Thyroid gland (tissue), 4 donors: ENCODE measurements at regions not wholly inside any gene's neighbourhood (a gene's known extent, or its start where the extent isn't known, plus 50 kb on each side); places are given as distances from the start of the nearest gene placed in this dataset.

Experiments
- DNase-seq, 2 donors: peaks; one replicate each; pipeline ENCODE4 v3.0.0-alpha.2; 2019
- H3K27ac ChIP-seq, 3 donors: fragments of 200-600 bp; sonication (generic); 1 replicate in 2 of 3; 2 replicates in 1 of 3; pipeline ENCODE4 v1.5.1; 2016 to 2019; ENCODE audit warnings: mild to moderate bottlenecking in 1 of 3, moderate library complexity in 1 of 3
- H3K27me3 ChIP-seq: fragments of 200-600 bp; sonication (generic); one replicate; pipeline ENCODE4 v1.5.1; 2019
- H3K36me3 ChIP-seq, 2 donors: fragments of 200-600 bp; sonication (generic); one replicate each; pipeline ENCODE4 v1.5.1; 2016 to 2019
- H3K4me1 ChIP-seq, 2 donors: fragments of 200-600 bp; sonication (generic); one replicate each; pipeline ENCODE4 v1.5.1; 2017 to 2019
- H3K4me3 ChIP-seq, 3 donors: fragments of 200-600 bp; sonication (generic); replicated peaks in 1 of 3; 1 replicate in 2 of 3; 2 replicates in 1 of 3; pipeline ENCODE4 v1.5.1; 2016; ENCODE audit warnings: mild to moderate bottlenecking in 1 of 3
- H3K9me3 ChIP-seq: fragments of 200-600 bp; sonication (generic); one replicate; pipeline ENCODE4 v1.5.1; 2017
- POLR2A ChIP-seq, 2 donors: fragments of 450-650 bp; IDR thresholded peaks; one replicate each; pipeline ENCODE4 v1.6.1; 2017; ENCODE audit warnings: antibody characterized with exemption in 2 of 2, mild to moderate bottlenecking in 2 of 2, moderate library complexity in 1 of 2
- whole genome bisulfite sequencing, 2 donors: methylation state at CpG; one replicate each; pipeline ENCODE4 v1.1.5; 2017; 5-methylcytosine and 5-hydroxymethylcytosine counted together
- intact Hi-C: fragments of 100-400 bp; cut with DNase I; formaldehyde crosslinking; loops from one replicate; pipeline ENCODE4 v1.15.1; 2023
- TF ChIP-seq, protein P1 (sequence below), 6 experiments: fragments of 200-600 bp in 3 of 6; fragments of 450-650 bp in 3 of 6; sonication (generic) in 3 of 6; IDR thresholded peaks; one replicate each; pipeline ENCODE4 v1.5.1; 2016 to 2019; ENCODE audit warnings: antibody characterized with exemption in 6 of 6, mild to moderate bottlenecking in 2 of 6, inconsistent platforms in 1 of 6, moderate library complexity in 1 of 6

DNA sequence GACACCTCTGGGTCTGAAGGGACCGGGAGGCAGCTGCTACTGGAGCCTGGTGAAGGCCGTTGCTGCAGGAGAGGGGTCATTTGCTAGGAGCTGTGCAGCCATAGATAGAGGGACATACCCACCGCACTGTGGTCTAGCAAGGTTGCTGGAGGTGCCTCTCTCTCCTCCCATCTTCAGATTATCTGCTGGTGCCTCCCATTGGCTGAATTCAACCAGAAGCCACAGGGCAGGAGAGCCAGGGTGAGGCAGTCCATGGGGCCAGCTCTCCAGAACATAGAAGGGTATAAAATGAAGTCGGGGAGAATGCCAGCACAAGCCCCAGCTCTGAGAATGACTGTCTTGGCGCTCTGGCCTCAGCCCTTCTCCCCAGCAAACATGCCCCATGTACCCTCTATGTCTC, 98.0 kb downstream of the VEGFA start:
- Histone ChIP-seq H3K27me3 (no peaks in the 10 kb centered on the region), H3K4me3 (no peak overlapping the region), H3K9me3 (no peaks in the 10 kb centered on the region), H3K4me1 (peaks cover 85 to 94% of the 10 kb centered on the region in 2 donors), H3K27ac (peak overlapping the region; percentile 3 to 89 (median 66)), H3K36me3 (no peaks in the 10 kb centered on the region)
- intact Hi-C loops, result no loop called here
- no peak for DNase-seq
- 91 to 97% methylated on average over 5 of the region's 5 CpGs for WGBS, 2 donors
- TF ChIP-seq, protein P1, sequence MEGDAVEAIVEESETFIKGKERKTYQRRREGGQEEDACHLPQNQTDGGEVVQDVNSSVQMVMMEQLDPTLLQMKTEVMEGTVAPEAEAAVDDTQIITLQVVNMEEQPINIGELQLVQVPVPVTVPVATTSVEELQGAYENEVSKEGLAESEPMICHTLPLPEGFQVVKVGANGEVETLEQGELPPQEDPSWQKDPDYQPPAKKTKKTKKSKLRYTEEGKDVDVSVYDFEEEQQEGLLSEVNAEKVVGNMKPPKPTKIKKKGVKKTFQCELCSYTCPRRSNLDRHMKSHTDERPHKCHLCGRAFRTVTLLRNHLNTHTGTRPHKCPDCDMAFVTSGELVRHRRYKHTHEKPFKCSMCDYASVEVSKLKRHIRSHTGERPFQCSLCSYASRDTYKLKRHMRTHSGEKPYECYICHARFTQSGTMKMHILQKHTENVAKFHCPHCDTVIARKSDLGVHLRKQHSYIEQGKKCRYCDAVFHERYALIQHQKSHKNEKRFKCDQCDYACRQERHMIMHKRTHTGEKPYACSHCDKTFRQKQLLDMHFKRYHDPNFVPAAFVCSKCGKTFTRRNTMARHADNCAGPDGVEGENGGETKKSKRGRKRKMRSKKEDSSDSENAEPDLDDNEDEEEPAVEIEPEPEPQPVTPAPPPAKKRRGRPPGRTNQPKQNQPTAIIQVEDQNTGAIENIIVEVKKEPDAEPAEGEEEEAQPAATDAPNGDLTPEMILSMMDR (IDR thresholded peaks at IDR 0.05), result no peak
- no peak for TF ChIP-seq POLR2A (IDR thresholded peaks at IDR 0.05)

- WGBS, 2 donors, result 88 to 92% methylated on average over 4 of the region's 4 CpGs
- Histone ChIP-seq H3K27me3 (no peaks in the 10 kb centered on the region), H3K36me3 (no peaks in the 10 kb centered on the region), H3K9me3 (no peaks in the 10 kb centered on the region), H3K4me1 (peaks cover 77 to 86% of the 10 kb centered on the region in 2 donors), H3K27ac (peak overlapping the region; percentile 3 to 89 (median 66)), H3K4me3 (no peak overlapping the region)
- TF ChIP-seq, protein P1 (IDR thresholded peaks at IDR 0.05), result peak in 1 of 6 experiments; percentile 4
- TF ChIP-seq POLR2A (IDR thresholded peaks at IDR 0.05), result no peak
- DNase-seq, result no peak
- intact Hi-C loops, result no loop called here
These were observed 97.2 kb downstream of the VEGFA start for GRCh38 chr6:43867246-43867645.

- H3K27me3 ChIP-seq, result no peaks in the 10 kb centered on the region
- no peak overlapping the region for H3K4me3 ChIP-seq
- no peak for DNase-seq
- 66 to 77% methylated on average over 12 of the region's 12 CpGs for WGBS, 2 donors
- H3K36me3 ChIP-seq, result no peaks in the 10 kb centered on the region
- intact Hi-C loops, result no loop called here
- peaks cover 67 to 77% of the 10 kb centered on the region in 2 donors for H3K4me1 ChIP-seq
- H3K27ac ChIP-seq, result peak overlapping the region; percentile 66 to 92 (median 89)
- H3K9me3 ChIP-seq, result no peaks in the 10 kb centered on the region
- TF ChIP-seq, protein P1 (IDR thresholded peaks at IDR 0.05), result no peak
- TF ChIP-seq POLR2A (IDR thresholded peaks at IDR 0.05), result no peak
These were observed 96.1 kb downstream of the VEGFA start for GRCh38 chr6:43865932-43866645.

DNA sequence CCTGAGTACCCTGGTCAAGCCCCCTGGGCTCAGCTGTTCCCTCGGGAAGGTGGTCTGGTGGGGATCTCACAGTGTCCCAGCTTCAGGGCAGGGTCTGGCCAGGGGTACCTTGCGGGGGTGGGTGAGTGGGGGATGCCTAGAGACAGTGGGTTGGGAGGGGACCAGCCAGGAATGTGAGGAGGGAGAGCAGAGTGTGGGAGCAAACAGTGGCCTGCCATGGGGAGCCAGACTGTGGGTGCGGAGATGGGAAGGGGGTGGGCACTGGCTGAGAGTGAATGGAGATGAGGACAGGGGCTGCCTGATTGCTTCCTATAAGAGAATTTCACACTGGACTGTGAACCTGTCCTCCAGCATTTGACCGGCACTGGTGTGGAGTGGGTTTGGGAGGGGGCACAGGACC, 95.1 kb downstream of the VEGFA start:
- WGBS, 2 donors, result 40 to 52% methylated on average over 4 of the region's 4 CpGs

GRCh38 chr6:43862925-43863324, 92.9 kb downstream of the VEGFA start:
- 92 to 96% methylated on average over 2 of the region's 2 CpGs for whole genome bisulfite sequencing, 2 donors
- Histone ChIP-seq H3K9me3 (no peaks in the 10 kb centered on the region), H3K4me3 (no peak overlapping the region), H3K27ac (peak overlapping the region in 2 of 3 donors; percentile 89 to 92), H3K36me3 (no peaks in the 10 kb centered on the region), H3K27me3 (no peaks in the 10 kb centered on the region), H3K4me1 (peaks cover 49 to 62% of the 10 kb centered on the region in 2 donors)
- intact Hi-C loops, result no loop called here
- no peak for DNase-seq
- no peak for TF ChIP-seq POLR2A (IDR thresholded peaks at IDR 0.05)
- TF ChIP-seq, protein P1 (IDR thresholded peaks at IDR 0.05), result no peak

More for the DNA sequence above, 95.1 kb downstream of the VEGFA start:
- no peaks in the 10 kb centered on the region for H3K36me3 ChIP-seq
- intact Hi-C loops, result no loop called here
- H3K4me1 ChIP-seq, result peaks cover 65 to 75% of the 10 kb centered on the region in 2 donors
- no peaks in the 10 kb centered on the region for H3K27me3 ChIP-seq
- TF ChIP-seq, protein P1 (IDR thresholded peaks at IDR 0.05), result no peak
- TF ChIP-seq POLR2A (IDR thresholded peaks at IDR 0.05), result no peak
- peak overlapping the region; percentile 66 to 92 (median 89) for H3K27ac ChIP-seq
- H3K9me3 ChIP-seq, result no peaks in the 10 kb centered on the region
- no peak overlapping the region for H3K4me3 ChIP-seq
- DNase-seq, result no peak
